IPS-NIHi7 (cell line): ENCODE measurements at regions not wholly inside any gene's neighbourhood (a gene's known extent, or its start where the extent isn't known, plus 50 kb on each side); places are given as distances from the start of the nearest gene placed in this dataset.

Experiments used
- DNase-seq: peaks from one replicate; pipeline ENCODE4 v3.0.0; 2012; ENCODE audit warnings: mixed read lengths; ENCODE audit errors: extremely low spot score

GRCh38 chr6:96460052-96460700 is 61.4 kb upstream of the UFL1 start:
- no peak for DNase-seq

DNA sequence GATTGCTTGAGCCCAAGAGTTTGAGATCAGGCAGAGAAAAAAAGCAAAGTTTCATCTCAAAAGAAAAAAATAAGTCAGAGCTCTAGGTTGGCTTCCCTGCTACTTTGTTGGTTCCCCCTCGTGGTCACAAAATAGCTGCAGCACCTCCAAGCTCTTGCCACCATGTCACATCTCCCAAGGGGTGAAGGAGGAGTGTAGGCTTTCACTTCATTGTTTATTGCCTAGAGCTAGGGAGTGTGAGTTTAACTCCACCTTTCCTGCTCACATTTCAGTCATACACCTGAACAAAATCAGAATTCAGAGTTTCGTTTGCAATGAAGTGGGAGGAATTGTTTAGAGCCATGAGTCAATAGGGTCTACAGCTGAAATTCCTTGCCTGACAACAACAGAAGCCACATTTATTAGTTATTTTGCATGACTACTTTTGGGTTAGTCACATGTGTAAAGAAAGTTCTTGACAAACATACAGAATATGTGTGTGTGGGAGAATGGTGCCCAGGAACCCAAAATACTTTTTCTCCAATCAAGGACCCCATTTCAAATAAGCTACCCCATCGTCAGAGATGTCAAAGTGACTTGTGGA is 56.2 kb upstream of the UFL1 start:
- DNase-seq = no peak

GRCh38 chr6:96466147-96466863 is 55.3 kb upstream of the UFL1 start:
- no peak for DNase-seq

- DNase-seq = no peak
Observed at GRCh38 chr6:96467814-96468213, 53.8 kb upstream of the UFL1 start.

DNA sequence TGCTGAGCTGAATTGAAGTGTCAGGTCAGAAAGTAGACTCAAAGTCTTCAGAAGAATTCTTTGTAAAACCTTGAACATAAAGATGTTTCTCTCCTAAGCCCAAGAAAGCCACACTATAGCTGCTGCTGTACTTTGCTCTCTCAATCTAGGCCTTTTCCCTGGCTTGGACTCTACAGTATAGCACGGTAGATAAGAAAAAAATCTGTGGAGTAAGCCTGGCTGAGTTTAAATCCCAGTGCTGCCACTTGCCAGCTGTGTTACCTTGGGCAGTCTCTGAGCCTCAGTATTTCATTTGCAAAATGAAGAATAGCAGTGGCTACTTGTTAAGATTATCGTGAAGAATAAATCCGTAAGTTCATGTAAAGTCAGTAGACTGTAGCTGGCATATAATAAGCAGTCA is 53.3 kb upstream of the UFL1 start:
- no peak for DNase-seq

GRCh38 chr6:96468681-96469224 is 52.9 kb upstream of the UFL1 start:
- no peak for DNase-seq

- no peak for DNase-seq
Observed at GRCh38 chr6:96469312-96469711, 52.3 kb upstream of the UFL1 start.

DNA sequence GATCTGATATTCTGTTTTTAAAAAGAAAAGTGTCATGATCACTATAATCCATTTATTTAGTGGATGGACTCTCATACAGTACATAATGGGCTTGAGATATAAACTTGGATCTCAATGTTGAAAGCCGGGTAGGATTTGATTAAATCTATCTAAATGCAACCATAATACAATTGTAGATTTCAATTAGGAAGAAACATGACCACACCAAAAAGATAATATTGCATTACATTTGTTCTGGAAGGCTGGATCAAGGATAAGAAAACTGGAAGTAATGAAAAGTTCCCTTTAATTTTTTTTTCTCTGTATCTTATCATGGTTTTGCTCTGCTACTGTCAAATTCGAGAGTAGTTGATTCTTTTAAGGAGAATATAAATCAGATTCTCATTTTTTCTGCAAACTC is 51.3 kb upstream of the UFL1 start:
- no peak for DNase-seq
